Right lung (tissue), 2 donors: ENCODE measurements at regions not wholly inside any gene's neighbourhood (a gene's known extent, or its start where the extent isn't known, plus 50 kb on each side); places are given as distances from the start of the nearest gene placed in this dataset.

Experiments used
- DNase-seq, 2 donors: peaks; one replicate each; pipeline ENCODE4 v3.0.0-alpha.2; 2013

GRCh38 chr21:41076064-41076463 lies 91.9 kb upstream of the BACE2 start:
- no peak for DNase-seq

- no peak for DNase-seq
Measured at GRCh38 chr21:41079159-41079558, 88.8 kb upstream of the BACE2 start.

DNA sequence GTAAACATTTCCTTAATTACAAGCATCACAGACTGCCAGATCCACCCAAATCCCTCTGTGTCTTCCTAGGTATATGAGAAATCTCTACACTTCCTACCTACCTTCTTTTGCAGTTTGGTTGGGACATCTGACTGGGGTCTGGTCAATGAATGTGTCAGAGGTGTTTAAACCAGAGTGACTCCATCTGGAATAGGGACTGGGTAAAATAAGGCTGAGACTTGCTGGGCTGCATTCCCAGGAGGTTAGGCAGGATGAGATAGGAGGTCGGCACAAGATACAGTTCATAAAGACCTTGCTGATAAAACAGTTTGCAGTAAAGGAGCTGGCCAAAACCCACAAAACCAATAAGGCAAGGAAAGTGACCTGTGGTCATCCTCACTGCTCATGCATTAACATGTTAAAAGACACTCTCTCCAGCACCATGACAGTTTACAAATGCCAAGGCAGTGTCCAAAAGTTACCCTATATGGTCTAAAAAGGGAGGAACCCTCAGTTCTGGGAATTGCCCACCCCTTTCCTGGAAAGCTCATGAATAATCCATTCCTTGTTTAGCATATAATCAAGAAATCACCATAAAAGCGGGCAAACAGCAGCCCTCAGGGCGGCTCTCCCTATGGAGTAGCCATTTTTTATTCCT lies 87.4 kb upstream of the BACE2 start:
- DNase-seq = no peak

- DNase-seq = no peak
Measured at GRCh38 chr21:41086569-41086968, 81.4 kb upstream of the BACE2 start.

- DNase-seq = peak in 1 of 2 donors; percentile 50
Measured at GRCh38 chr21:41090981-41091380, 77.0 kb upstream of the BACE2 start.

DNA sequence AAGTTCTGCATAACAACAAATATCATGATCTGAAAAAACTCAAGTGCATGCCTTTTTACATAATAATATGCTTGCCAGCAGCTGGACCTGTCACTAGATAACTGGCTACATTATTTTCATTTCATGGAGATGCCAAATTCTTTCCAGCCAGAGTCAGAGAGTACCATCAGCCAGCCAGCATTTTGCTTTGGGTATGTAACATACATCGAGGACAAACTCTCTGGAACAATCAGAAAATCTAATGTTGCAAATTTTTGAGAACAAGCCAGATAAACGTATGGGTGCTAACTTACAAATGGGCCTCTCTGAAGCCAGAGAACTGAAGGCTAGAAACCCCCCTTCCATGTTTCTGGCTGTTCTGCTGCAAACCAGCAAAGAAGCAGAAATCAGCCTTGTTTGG lies 76.3 kb upstream of the BACE2 start:
- no peak for DNase-seq

DNA sequence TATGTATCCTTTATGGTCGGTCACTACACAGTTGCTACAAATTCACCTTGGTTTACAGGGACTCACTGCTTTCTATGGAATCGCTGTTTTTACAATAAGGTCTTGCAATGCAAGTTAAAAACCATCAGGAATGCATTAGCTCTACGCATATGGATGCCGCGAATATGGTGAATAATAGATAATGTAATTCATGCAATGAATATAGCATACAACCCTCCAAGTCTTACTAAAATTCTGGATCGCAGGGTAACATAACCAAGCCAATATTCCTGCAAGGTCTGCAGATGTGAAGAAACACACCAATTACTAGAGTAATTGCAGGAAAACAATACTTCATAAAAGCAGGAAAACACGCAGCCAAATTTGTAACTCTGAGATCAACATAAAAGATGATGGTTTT lies 75.6 kb upstream of the BACE2 start:
- DNase-seq = no peak

GRCh38 chr21:41095983-41096382 lies 72.0 kb upstream of the BACE2 start:
- no peak for DNase-seq

DNA sequence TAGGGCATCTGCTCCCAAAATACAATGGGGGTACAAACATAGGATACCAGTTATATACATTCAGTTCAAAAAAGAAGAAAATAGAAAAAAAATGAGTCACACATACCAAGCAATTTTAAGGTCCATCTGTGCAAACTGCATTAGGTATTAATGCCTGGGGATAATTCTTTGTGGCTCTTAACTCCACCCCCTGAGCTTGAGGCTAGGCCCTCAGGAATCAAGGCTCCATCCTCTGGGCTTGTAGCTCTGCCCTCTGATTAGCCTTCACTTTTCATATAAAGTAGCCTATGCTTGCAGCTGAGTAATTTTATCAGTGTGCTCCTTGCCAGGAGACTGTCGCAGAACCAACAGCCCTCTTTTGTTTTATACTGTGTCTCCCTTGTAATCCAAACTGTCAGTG lies 69.9 kb upstream of the BACE2 start:
- no peak for DNase-seq

GRCh38 chr21:41098481-41099042 lies 69.4 kb upstream of the BACE2 start:
- DNase-seq = no peak

GRCh38 chr21:41100826-41101550 lies 67.0 kb upstream of the BACE2 start:
- no peak for DNase-seq

DNA sequence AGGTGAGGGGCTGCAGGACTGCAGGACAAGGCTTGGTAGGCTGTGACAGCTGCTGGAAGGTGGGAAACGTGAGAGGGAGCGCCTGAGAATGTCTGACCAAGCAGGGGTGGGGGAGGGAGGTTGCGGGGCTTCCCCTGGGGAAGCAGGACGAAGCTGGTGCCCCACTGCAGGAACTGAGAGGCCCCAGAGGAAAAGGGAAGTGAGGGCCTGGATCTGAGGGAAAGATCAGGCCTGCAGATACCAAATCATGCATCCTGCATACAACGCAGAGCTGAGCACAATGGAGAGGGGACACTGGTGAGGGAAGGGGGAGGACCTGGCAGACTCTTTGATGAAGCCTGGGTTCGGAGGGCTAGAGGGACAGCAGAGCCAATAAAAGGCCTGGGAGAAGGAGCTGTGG lies 65.7 kb upstream of the BACE2 start:
- no peak for DNase-seq

DNA sequence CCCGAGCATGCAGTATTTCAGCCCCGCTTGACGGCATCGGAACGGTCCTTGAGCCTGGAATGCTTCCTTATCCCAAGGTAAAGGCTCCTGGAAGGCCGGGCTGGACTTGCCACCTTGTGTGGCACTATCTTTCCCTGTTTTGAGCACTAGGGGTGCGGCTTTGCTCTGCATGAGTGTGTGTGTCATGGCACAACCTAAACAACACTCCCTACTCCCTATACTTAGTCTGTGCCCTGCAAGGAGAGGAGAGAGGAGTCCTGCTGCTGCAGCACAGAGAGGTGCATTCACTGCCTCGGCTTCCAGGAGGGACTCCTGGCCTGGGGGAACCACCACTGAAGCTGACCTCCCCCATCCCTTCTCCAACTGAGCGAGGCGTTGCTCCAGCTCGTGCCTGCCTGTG lies 60.4 kb upstream of the BACE2 start:
- no peak for DNase-seq

DNA sequence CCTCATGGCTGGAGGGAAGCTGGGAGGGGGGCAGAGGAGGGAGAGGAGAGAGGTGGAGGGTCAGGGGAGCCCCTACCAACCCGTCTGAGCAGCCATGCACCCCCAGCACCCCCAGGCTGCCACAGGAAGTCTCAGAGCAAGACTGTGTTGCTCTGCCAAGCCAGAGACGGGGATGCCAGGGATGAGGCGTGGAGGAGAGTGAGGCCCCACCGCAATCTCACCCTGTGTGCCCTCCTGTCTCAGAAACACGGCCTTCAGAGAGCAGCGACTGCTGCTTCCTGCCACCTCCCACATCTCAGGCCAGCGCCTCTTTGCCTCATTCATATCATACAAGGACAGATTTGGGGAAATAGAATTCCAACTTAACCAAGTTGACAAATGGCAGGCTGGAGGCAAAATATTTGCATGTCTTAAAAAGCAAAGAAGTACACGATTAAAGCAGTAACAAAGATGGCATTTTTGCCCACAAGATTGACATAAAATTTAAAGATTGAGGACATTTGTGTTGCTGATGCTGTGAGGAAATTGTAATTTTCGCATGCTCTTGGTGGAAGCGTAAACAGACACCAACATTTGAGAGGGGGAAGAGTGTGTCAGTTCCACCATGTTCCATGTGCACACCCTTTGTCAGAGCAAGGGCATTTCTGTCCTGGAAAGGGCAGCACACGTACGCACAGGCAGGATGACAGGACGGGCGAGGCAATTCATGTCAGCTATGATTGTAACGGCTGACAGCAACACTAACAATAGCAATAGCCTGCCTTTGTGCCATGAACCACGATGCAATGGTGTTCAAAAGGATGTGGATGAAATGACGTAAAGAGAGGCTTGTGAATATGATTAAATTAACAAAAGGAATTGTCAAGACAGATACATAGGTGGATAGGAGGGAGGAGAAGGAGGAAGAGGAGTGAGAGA lies 59.0 kb upstream of the BACE2 start:
- DNase-seq = no peak

GRCh38 chr21:41110161-41110560 lies 57.8 kb upstream of the BACE2 start:
- DNase-seq = no peak

DNA sequence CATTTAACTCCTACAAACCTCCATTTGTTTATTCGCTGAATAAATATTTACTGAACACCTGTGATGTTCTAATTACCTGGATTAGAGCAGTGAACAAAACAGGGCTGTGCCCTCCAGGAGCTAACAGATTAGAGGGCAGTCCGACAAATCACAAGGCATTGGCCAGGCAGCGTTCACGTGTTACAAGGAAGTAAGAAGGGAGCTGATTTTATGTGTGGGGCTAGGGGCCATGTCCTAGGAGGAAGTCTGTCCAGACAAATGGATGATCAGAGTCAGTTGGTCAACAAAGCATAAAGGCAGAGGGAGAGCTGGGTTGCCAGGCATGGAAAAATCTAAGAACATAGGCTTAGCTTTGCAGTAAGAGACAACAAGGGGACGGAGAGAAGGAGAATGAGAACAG lies 57.3 kb upstream of the BACE2 start:
- no peak for DNase-seq

- DNase-seq = no peak
Measured at GRCh38 chr21:41111681-41112080, 56.3 kb upstream of the BACE2 start.

- peak; percentile 61 to 64 for DNase-seq
Measured at GRCh38 chr21:41112740-41113692, 54.9 kb upstream of the BACE2 start.

- DNase-seq = peak in 1 of 2 donors; percentile 42
Measured at GRCh38 chr21:41115851-41116250, 52.1 kb upstream of the BACE2 start.
